CD14-positive monocyte (primary cell): ENCODE measurements at regions not wholly inside any gene's neighbourhood (a gene's known extent, or its start where the extent isn't known, plus 50 kb on each side); places are given as distances from the start of the nearest gene placed in this dataset.

Experiments used
- DNase-seq, 3 donors: peaks; one replicate each; pipeline ENCODE4 v3.0.0-alpha.2; 2011 to 2022
- H2AFZ ChIP-seq: 2 replicates; pipeline ENCODE4 v1.6.0; 2012; ENCODE audit warnings: mild to moderate bottlenecking, low read depth, low read length, inconsistent platforms; ENCODE audit not compliant: insufficient read depth, poor library complexity, severe bottlenecking
- H3K27ac ChIP-seq, 2 donors: 1 replicate in 1 of 2; 2 replicates in 1 of 2; pipeline ENCODE4 v1.5.1; 2012 to 2013; ENCODE audit warnings: low read length in 2 of 2, control low read depth in 1 of 2, inconsistent platforms in 1 of 2, low read depth in 1 of 2, mild to moderate bottlenecking in 1 of 2
- H3K27me3 ChIP-seq, 2 donors: one replicate each; pipeline versions ENCODE4 v1.6.0 to v1.6.1; 2011 to 2013; ENCODE audit warnings: low read length in 2 of 2; ENCODE audit not compliant: control insufficient read depth in 2 of 2, insufficient read depth in 2 of 2
- H3K36me3 ChIP-seq, 2 donors: replicated peaks in 1 of 2; 1 replicate in 1 of 2; 2 replicates in 1 of 2; pipeline versions ENCODE4 v1.5.1 to v1.6.1; 2012 to 2013; ENCODE audit warnings: low read length in 2 of 2, control low read depth in 1 of 2, inconsistent platforms in 1 of 2, mild to moderate bottlenecking in 1 of 2; ENCODE audit not compliant: insufficient read depth in 2 of 2, control insufficient read depth in 1 of 2
- H3K4me1 ChIP-seq, 2 donors: 1 replicate in 1 of 2; 2 replicates in 1 of 2; pipeline versions ENCODE4 v1.5.1 to v1.6.1; 2012 to 2013; ENCODE audit warnings: low read length in 2 of 2, control low read depth in 1 of 2, inconsistent platforms in 1 of 2, mild to moderate bottlenecking in 1 of 2, moderate library complexity in 1 of 2; ENCODE audit not compliant: insufficient read depth in 2 of 2, control insufficient read depth in 1 of 2
- H3K4me2 ChIP-seq: replicated peaks from 2 replicates; pipeline ENCODE3; 2012; ENCODE audit warnings: low read length, moderate library complexity, mild to moderate bottlenecking; ENCODE audit not compliant: poor library complexity, severe bottlenecking; ENCODE audit errors: extremely low read depth
- H3K4me3 ChIP-seq, 3 experiments: fragments of 200-600 bp in 1 of 3; sonication (generic) in 1 of 3; replicated peaks in 1 of 3; 1 replicate in 2 of 3; 2 replicates in 1 of 3; pipeline ENCODE4 v1.5.1; 2011 to 2013; ENCODE audit warnings: low read length in 3 of 3, mild to moderate bottlenecking in 3 of 3, control low read depth in 2 of 3, low read depth in 2 of 3, inconsistent platforms in 1 of 3, moderate library complexity in 1 of 3
- H3K79me2 ChIP-seq: 2 replicates; pipeline ENCODE4 v1.6.0; 2012; ENCODE audit warnings: mild to moderate bottlenecking, control low read depth, inconsistent platforms, low read length, moderate library complexity; ENCODE audit not compliant: insufficient read depth
- H3K9ac ChIP-seq: 2 replicates; pipeline ENCODE4 v1.6.0; 2017; ENCODE audit warnings: low read length, mild to moderate bottlenecking; ENCODE audit not compliant: insufficient read depth, poor library complexity, severe bottlenecking
- H3K9me3 ChIP-seq, 2 donors: replicated peaks in 1 of 2; 1 replicate in 1 of 2; 2 replicates in 1 of 2; pipeline versions ENCODE4 v1.5.1 to v1.6.1; 2012 to 2013; ENCODE audit warnings: low read length in 2 of 2, control low read depth in 1 of 2; ENCODE audit not compliant: control insufficient read depth in 1 of 2, insufficient read depth in 1 of 2
- H4K20me1 ChIP-seq: 2 replicates; pipeline ENCODE4 v1.6.0; 2012; ENCODE audit warnings: mild to moderate bottlenecking, low read length, control low read depth, moderate library complexity; ENCODE audit not compliant: insufficient read depth
- H3K27ac Mint-ChIP-seq, 7 donors: one replicate each; pipeline ENCODE4 v1.8.0; 2020; ENCODE audit warnings: mild to moderate bottlenecking in 7 of 7, mixed read lengths in 7 of 7, moderate library complexity in 6 of 7, inconsistent platforms in 2 of 7
- H3K27me3 Mint-ChIP-seq, 3 donors: one replicate each; pipeline ENCODE4 v1.8.0; 2021 to 2022; ENCODE audit warnings: low read depth in 3 of 3, mild to moderate bottlenecking in 3 of 3, mixed read lengths in 3 of 3, moderate library complexity in 3 of 3, inconsistent platforms in 1 of 3
- H3K36me3 Mint-ChIP-seq, 2 donors: one replicate each; pipeline ENCODE4 v1.8.0; 2020; ENCODE audit warnings: mixed read lengths in 2 of 2, inconsistent platforms in 1 of 2, mild to moderate bottlenecking in 1 of 2
- H3K4me1 Mint-ChIP-seq: one replicate; pipeline ENCODE4 v1.8.0; 2020; ENCODE audit warnings: mild to moderate bottlenecking, mixed read lengths
- H3K4me3 Mint-ChIP-seq, 2 donors: one replicate each; pipeline ENCODE4 v1.8.0; 2020; ENCODE audit warnings: mild to moderate bottlenecking in 2 of 2, mixed read lengths in 2 of 2, moderate library complexity in 1 of 2
- H3K9me3 Mint-ChIP-seq, 7 donors: one replicate each; pipeline ENCODE4 v1.8.0; 2020 to 2022; ENCODE audit warnings: mixed read lengths in 7 of 7, mild to moderate bottlenecking in 6 of 7, moderate library complexity in 6 of 7, inconsistent platforms in 2 of 7
- WGBS: methylation state at CpG from one replicate; pipeline ENCODE4 v1.1.5; 2013; ENCODE audit warnings: missing lambda C conversion rate; ENCODE audit not compliant: insufficient coverage; 5-methylcytosine and 5-hydroxymethylcytosine counted together
- intact Hi-C, 2 donors: fragments of 100-400 bp; cut with micrococcal nuclease; formaldehyde crosslinking; loops; one replicate each; pipeline versions ENCODE4 v1.15.0 to v1.15.1; 2023
- TF ChIP-seq, protein P1 (sequence below): fragments of 200-600 bp; IDR thresholded peaks from one replicate; pipeline ENCODE4 v1.8.0; 2022; ENCODE audit warnings: antibody characterized with exemption, mild to moderate bottlenecking

DNA sequence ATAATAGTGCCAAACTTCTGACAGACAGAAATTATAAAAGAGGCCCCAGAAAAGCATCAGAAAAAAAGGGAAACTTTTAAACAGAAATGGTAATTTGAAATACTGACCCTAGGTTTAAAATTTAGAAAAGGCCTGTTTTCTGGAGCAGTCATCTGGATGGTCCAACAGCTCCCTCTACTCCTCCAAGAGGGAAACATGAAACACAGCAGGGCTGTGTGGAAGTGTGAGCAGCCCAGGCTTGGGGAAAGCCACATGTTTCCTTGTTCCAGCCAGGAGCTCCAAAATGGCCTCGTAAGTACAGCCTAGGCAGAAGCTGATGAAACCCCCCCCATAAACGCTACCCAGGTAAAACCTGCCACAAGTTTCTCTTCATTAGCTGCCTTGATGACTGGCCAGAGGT lies 499.3 kb upstream of the ADAMTS16 start:
- Histone ChIP-seq H2AFZ (no peak overlapping the region), H3K4me2 (no peak overlapping the region), H3K9ac (no peak overlapping the region), H4K20me1 (no peaks in the 10 kb centered on the region), H3K9me3 (peaks cover 11 to 16% of the 10 kb centered on the region in 2 donors), H3K79me2 (no peaks in the 10 kb centered on the region), H3K4me3 (no peak overlapping the region), H3K27me3 (no peaks in the 10 kb centered on the region), H3K27ac (no peak overlapping the region), H3K36me3 (no peaks in the 10 kb centered on the region), H3K4me1 (no peaks in the 10 kb centered on the region)
- Mint-ChIP-seq H3K36me3 (no peaks in the 10 kb centered on the region), H3K27ac (no peak overlapping the region), H3K4me3 (no peak overlapping the region), H3K9me3 (peaks cover 0 to 15% (median 4%) of the 10 kb centered on the region in 7 donors), H3K4me1 (no peaks in the 10 kb centered on the region), H3K27me3 (no peaks in the 10 kb centered on the region)
- DNase-seq: no peak
- WGBS: no CpG with 5 or more reads among the region's 2 CpGs
- intact Hi-C loops: no loop called here
- TF ChIP-seq, protein P1, sequence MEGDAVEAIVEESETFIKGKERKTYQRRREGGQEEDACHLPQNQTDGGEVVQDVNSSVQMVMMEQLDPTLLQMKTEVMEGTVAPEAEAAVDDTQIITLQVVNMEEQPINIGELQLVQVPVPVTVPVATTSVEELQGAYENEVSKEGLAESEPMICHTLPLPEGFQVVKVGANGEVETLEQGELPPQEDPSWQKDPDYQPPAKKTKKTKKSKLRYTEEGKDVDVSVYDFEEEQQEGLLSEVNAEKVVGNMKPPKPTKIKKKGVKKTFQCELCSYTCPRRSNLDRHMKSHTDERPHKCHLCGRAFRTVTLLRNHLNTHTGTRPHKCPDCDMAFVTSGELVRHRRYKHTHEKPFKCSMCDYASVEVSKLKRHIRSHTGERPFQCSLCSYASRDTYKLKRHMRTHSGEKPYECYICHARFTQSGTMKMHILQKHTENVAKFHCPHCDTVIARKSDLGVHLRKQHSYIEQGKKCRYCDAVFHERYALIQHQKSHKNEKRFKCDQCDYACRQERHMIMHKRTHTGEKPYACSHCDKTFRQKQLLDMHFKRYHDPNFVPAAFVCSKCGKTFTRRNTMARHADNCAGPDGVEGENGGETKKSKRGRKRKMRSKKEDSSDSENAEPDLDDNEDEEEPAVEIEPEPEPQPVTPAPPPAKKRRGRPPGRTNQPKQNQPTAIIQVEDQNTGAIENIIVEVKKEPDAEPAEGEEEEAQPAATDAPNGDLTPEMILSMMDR: no peak

- peaks cover 0 to 13% (median 4%) of the 10 kb centered on the region in 7 donors for H3K9me3 Mint-ChIP-seq
- H3K4me1 ChIP-seq: no peaks in the 10 kb centered on the region
- H3K27ac ChIP-seq: no peak overlapping the region
- H3K9me3 ChIP-seq: peaks cover 11 to 16% of the 10 kb centered on the region in 2 donors
- no peaks in the 10 kb centered on the region for H3K36me3 Mint-ChIP-seq
- no peak overlapping the region for H3K4me2 ChIP-seq
- intact Hi-C loops: no loop called here
- H3K27me3 Mint-ChIP-seq: peaks cover 0 to 1% (median 0%) of the 10 kb centered on the region in 3 donors
- no peak overlapping the region for H3K4me3 ChIP-seq
- no peak for DNase-seq
- no peak overlapping the region for H3K9ac ChIP-seq
- no peak overlapping the region for H3K27ac Mint-ChIP-seq
- TF ChIP-seq, protein P1: no peak
- H3K79me2 ChIP-seq: no peaks in the 10 kb centered on the region
- WGBS: no CpG with 5 or more reads among the region's 1 CpG
- H2AFZ ChIP-seq: no peak overlapping the region
- no peaks in the 10 kb centered on the region for H3K4me1 Mint-ChIP-seq
- no peak overlapping the region for H3K4me3 Mint-ChIP-seq
- H4K20me1 ChIP-seq: no peaks in the 10 kb centered on the region
- H3K36me3 ChIP-seq: no peaks in the 10 kb centered on the region
- H3K27me3 ChIP-seq: no peaks in the 10 kb centered on the region
Observed at GRCh38 chr5:4642525-4642924, 497.6 kb upstream of the ADAMTS16 start.
